Liver (tissue), 8 donors: ENCODE measurements at regions not wholly inside any gene's neighbourhood (a gene's known extent, or its start where the extent isn't known, plus 50 kb on each side); places are given as distances from the start of the nearest gene placed in this dataset.

ENCODE experiments used
- DNase-seq: peaks from one replicate; pipeline ENCODE4 v3.0.0-alpha.2; 2017; ENCODE audit warnings: low spot score
- H3K27ac ChIP-seq, 2 donors: one replicate each; pipeline ENCODE4 v1.7.0; 2013; ENCODE audit warnings: inconsistent platforms in 2 of 2, low read length in 2 of 2, control low read depth in 1 of 2, low read depth in 1 of 2, mild to moderate bottlenecking in 1 of 2
- H3K27me3 ChIP-seq, 4 donors: one replicate each; pipeline versions ENCODE4 v1.6.1 to v1.7.0; 2013; ENCODE audit warnings: low read length in 3 of 4, inconsistent platforms in 1 of 4, mild to moderate bottlenecking in 1 of 4, moderate library complexity in 1 of 4; ENCODE audit not compliant: control insufficient read depth in 4 of 4, insufficient read depth in 4 of 4
- H3K36me3 ChIP-seq, 4 donors: one replicate each; pipeline versions ENCODE4 v1.6.1 to v1.7.0; 2013; ENCODE audit warnings: low read length in 3 of 4, mild to moderate bottlenecking in 3 of 4, low read depth in 1 of 4, moderate library complexity in 1 of 4; ENCODE audit not compliant: control insufficient read depth in 4 of 4, insufficient read depth in 3 of 4
- H3K4me1 ChIP-seq, 4 donors: one replicate each; pipeline versions ENCODE4 v1.6.1 to v1.7.0; 2013; ENCODE audit warnings: low read length in 3 of 4, mild to moderate bottlenecking in 3 of 4, moderate library complexity in 1 of 4; ENCODE audit not compliant: control insufficient read depth in 4 of 4, insufficient read depth in 4 of 4
- H3K4me3 ChIP-seq, 3 donors: one replicate each; pipeline versions ENCODE4 v1.6.1 to v1.7.0; 2013; ENCODE audit warnings: low read length in 3 of 3, control low read depth in 1 of 3, low read depth in 1 of 3, mild to moderate bottlenecking in 1 of 3
- H3K9ac ChIP-seq, 2 donors: one replicate each; pipeline ENCODE4 v1.7.0; 2013; ENCODE audit warnings: low read length in 2 of 2, mild to moderate bottlenecking in 2 of 2, moderate library complexity in 2 of 2, control low read depth in 1 of 2, low read depth in 1 of 2
- H3K9me3 ChIP-seq, 4 donors: one replicate each; pipeline versions ENCODE4 v1.6.1 to v1.7.0; 2013; ENCODE audit warnings: low read length in 3 of 4; ENCODE audit not compliant: control insufficient read depth in 4 of 4
- FOXA1 ChIP-seq: IDR thresholded peaks from 2 replicates; pipeline ENCODE4 v1.6.1; 2016; ENCODE audit warnings: antibody characterized with exemption
- FOXA2 ChIP-seq: IDR thresholded peaks from 2 replicates; pipeline ENCODE4 v1.6.1; 2016; ENCODE audit warnings: antibody characterized with exemption
- GABPA ChIP-seq, 2 donors: IDR thresholded peaks in 1 of 2; conservative IDR thresholded peaks in 1 of 2; 2 replicates each; pipeline ENCODE4 v1.6.1; 2016; ENCODE audit warnings: antibody characterized with exemption in 2 of 2, mild to moderate bottlenecking in 1 of 2, moderate library complexity in 1 of 2
- HNF4A ChIP-seq, 2 donors: conservative IDR thresholded peaks; 2 replicates each; pipeline ENCODE4 v1.6.1; 2016; ENCODE audit warnings: antibody characterized with exemption in 2 of 2, mild to moderate bottlenecking in 2 of 2
- HNF4G ChIP-seq: IDR thresholded peaks from 2 replicates; pipeline ENCODE4 v1.6.1; 2016; ENCODE audit warnings: antibody characterized with exemption
- JUND ChIP-seq, 2 donors: IDR thresholded peaks; 2 replicates each; pipeline ENCODE4 v1.6.1; 2016; ENCODE audit warnings: antibody characterized with exemption in 2 of 2
- NR2F2 ChIP-seq: IDR thresholded peaks from 2 replicates; pipeline ENCODE4 v1.6.1; 2016; ENCODE audit warnings: antibody characterized with exemption
- RAD21 ChIP-seq, 2 donors: IDR thresholded peaks; 2 replicates each; pipeline ENCODE4 v1.6.1; 2016; ENCODE audit warnings: antibody characterized with exemption in 2 of 2, mild to moderate bottlenecking in 2 of 2
- RXRA ChIP-seq, 2 donors: IDR thresholded peaks; 2 replicates each; pipeline ENCODE4 v1.6.1; 2017 to 2018; ENCODE audit warnings: antibody characterized with exemption in 2 of 2, mild to moderate bottlenecking in 1 of 2
- SP1 ChIP-seq: IDR thresholded peaks from 2 replicates; pipeline ENCODE4 v1.6.1; 2018; ENCODE audit warnings: antibody characterized with exemption, mild to moderate bottlenecking
- YY1 ChIP-seq: IDR thresholded peaks from 2 replicates; pipeline ENCODE4 v1.6.1; 2016; ENCODE audit warnings: antibody characterized with exemption, mild to moderate bottlenecking
- WGBS: extraction: QIAGEN DNeasy Blood & Tissue Kit; methylation state at CpG from one replicate; pipeline ENCODE4 v1.1.7; 2013; 5-methylcytosine and 5-hydroxymethylcytosine counted together
- TF ChIP-seq, protein P1 (sequence below): fragments of 150-350 bp; IDR thresholded peaks from 2 replicates; pipeline ENCODE4 v1.5.1; 2017; ENCODE audit warnings: improper control_type of control experiment, low read depth, low read length; ENCODE audit not compliant: missing input control
- TF ChIP-seq, protein P2 (sequence below): IDR thresholded peaks from 2 replicates; pipeline ENCODE4 v1.6.1; 2016; ENCODE audit warnings: antibody characterized with exemption
- TF ChIP-seq, protein P3 (sequence below): IDR thresholded peaks from 2 replicates; pipeline ENCODE4 v1.6.1; 2016; ENCODE audit warnings: antibody characterized with exemption
- TF ChIP-seq, protein P4 (sequence below): IDR thresholded peaks from 2 replicates; pipeline ENCODE4 v1.6.1; 2016; ENCODE audit warnings: antibody characterized with exemption
- TF ChIP-seq, protein P5 (sequence below): IDR thresholded peaks from 2 replicates; pipeline ENCODE4 v1.6.1; 2016; ENCODE audit warnings: antibody characterized with exemption, mild to moderate bottlenecking
- donor health status: healthy.
- donor health status: healthy.
- donor health status: healthy.
- donor health status: healthy.
- donor health status: healthy.

DNA sequence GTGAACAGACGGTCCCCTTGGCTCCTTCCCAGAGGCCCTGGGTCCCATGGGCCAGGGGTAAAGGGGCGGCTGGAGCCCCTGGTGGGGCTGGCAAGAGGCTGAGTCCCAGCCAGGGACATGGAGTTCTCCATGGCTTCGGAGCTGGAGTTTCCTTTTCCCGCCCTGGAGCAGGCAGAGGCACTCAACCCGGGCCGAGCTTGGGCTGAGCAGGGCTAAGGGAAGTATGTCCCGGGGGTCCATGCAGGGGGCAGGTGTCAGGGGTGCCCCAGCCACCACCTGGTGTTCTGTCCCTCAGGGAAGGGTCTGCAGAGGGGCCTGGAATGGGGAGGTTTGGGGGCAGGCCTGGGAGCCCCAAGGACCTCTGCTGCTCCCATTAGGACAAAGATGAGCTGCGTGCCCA, 54.0 kb upstream of the TPM4 start:
- 71% methylated on average over 8 of the region's 8 CpGs for WGBS
- no peak for TF ChIP-seq FOXA1
- TF ChIP-seq, protein P1, sequence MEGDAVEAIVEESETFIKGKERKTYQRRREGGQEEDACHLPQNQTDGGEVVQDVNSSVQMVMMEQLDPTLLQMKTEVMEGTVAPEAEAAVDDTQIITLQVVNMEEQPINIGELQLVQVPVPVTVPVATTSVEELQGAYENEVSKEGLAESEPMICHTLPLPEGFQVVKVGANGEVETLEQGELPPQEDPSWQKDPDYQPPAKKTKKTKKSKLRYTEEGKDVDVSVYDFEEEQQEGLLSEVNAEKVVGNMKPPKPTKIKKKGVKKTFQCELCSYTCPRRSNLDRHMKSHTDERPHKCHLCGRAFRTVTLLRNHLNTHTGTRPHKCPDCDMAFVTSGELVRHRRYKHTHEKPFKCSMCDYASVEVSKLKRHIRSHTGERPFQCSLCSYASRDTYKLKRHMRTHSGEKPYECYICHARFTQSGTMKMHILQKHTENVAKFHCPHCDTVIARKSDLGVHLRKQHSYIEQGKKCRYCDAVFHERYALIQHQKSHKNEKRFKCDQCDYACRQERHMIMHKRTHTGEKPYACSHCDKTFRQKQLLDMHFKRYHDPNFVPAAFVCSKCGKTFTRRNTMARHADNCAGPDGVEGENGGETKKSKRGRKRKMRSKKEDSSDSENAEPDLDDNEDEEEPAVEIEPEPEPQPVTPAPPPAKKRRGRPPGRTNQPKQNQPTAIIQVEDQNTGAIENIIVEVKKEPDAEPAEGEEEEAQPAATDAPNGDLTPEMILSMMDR: no peak
- TF ChIP-seq, protein P2, sequence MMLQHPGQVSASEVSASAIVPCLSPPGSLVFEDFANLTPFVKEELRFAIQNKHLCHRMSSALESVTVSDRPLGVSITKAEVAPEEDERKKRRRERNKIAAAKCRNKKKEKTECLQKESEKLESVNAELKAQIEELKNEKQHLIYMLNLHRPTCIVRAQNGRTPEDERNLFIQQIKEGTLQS: no peak
- TF ChIP-seq HNF4A (conservative IDR thresholded peaks at IDR 0.05): no peak
- TF ChIP-seq NR2F2: no peak
- no peak for TF ChIP-seq RAD21 (IDR thresholded peaks at IDR 0.05)
- no peak for TF ChIP-seq FOXA2
- TF ChIP-seq, protein P3, sequence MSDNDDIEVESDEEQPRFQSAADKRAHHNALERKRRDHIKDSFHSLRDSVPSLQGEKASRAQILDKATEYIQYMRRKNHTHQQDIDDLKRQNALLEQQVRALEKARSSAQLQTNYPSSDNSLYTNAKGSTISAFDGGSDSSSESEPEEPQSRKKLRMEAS: no peak
- TF ChIP-seq, protein P4, sequence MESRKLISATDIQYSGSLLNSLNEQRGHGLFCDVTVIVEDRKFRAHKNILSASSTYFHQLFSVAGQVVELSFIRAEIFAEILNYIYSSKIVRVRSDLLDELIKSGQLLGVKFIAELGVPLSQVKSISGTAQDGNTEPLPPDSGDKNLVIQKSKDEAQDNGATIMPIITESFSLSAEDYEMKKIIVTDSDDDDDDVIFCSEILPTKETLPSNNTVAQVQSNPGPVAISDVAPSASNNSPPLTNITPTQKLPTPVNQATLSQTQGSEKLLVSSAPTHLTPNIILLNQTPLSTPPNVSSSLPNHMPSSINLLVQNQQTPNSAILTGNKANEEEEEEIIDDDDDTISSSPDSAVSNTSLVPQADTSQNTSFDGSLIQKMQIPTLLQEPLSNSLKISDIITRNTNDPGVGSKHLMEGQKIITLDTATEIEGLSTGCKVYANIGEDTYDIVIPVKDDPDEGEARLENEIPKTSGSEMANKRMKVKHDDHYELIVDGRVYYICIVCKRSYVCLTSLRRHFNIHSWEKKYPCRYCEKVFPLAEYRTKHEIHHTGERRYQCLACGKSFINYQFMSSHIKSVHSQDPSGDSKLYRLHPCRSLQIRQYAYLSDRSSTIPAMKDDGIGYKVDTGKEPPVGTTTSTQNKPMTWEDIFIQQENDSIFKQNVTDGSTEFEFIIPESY: no peak
- no peak for TF ChIP-seq YY1
- Histone ChIP-seq H3K36me3 (no peaks in the 10 kb centered on the region), H3K27me3 (no peaks in the 10 kb centered on the region), H3K4me1 (no peaks in the 10 kb centered on the region), H3K4me3 (no peak overlapping the region), H3K9ac (no peak overlapping the region), H3K27ac (no peak overlapping the region), H3K9me3 (no peaks in the 10 kb centered on the region)
- no peak for DNase-seq

DNA sequence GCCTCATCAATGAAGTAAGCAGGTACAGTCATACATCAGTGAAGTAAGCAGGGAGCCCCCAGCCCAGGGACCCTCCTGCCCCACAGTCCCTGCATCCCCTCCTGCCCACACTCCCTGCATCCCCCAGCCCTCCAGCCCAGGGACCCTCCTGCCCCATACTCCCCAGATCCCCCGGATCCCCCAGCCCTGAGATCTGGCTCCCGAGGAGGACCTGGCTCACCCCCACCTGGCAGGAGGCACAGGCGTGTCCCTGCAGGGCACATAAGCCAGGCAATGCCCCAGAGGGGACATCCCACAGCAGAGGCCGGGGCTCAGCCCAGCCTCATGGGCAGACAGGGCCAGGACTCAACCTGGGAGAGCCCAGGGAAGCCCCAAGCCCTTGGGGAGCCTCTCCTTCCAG, 53.6 kb upstream of the TPM4 start:
- Histone ChIP-seq H3K27me3 (no peaks in the 10 kb centered on the region), H3K4me1 (no peaks in the 10 kb centered on the region), H3K9me3 (no peaks in the 10 kb centered on the region), H3K4me3 (no peak overlapping the region), H3K27ac (no peak overlapping the region), H3K9ac (no peak overlapping the region), H3K36me3 (no peaks in the 10 kb centered on the region)
- 82% methylated on average over 4 of the region's 4 CpGs for WGBS
- DNase-seq: no peak
- TF ChIP-seq NR2F2 (no peak), SP1 (no peak), GABPA (IDR thresholded peaks at IDR 0.05 in 1 of 2, conservative IDR thresholded peaks at IDR 0.05 in 1 of 2) (no peak), HNF4G (no peak), JUND (IDR thresholded peaks at IDR 0.05) (no peak), RXRA (IDR thresholded peaks at IDR 0.05) (no peak), FOXA2 (no peak), RAD21 (IDR thresholded peaks at IDR 0.05) (no peak), FOXA1 (no peak), YY1 (no peak)
- TF ChIP-seq, protein P3: no peak
- TF ChIP-seq, protein P2: no peak
- TF ChIP-seq, protein P5, sequence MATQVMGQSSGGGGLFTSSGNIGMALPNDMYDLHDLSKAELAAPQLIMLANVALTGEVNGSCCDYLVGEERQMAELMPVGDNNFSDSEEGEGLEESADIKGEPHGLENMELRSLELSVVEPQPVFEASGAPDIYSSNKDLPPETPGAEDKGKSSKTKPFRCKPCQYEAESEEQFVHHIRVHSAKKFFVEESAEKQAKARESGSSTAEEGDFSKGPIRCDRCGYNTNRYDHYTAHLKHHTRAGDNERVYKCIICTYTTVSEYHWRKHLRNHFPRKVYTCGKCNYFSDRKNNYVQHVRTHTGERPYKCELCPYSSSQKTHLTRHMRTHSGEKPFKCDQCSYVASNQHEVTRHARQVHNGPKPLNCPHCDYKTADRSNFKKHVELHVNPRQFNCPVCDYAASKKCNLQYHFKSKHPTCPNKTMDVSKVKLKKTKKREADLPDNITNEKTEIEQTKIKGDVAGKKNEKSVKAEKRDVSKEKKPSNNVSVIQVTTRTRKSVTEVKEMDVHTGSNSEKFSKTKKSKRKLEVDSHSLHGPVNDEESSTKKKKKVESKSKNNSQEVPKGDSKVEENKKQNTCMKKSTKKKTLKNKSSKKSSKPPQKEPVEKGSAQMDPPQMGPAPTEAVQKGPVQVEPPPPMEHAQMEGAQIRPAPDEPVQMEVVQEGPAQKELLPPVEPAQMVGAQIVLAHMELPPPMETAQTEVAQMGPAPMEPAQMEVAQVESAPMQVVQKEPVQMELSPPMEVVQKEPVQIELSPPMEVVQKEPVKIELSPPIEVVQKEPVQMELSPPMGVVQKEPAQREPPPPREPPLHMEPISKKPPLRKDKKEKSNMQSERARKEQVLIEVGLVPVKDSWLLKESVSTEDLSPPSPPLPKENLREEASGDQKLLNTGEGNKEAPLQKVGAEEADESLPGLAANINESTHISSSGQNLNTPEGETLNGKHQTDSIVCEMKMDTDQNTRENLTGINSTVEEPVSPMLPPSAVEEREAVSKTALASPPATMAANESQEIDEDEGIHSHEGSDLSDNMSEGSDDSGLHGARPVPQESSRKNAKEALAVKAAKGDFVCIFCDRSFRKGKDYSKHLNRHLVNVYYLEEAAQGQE: no peak
- TF ChIP-seq, protein P4: no peak
- TF ChIP-seq, protein P1: no peak
